SK-N-MC (cell line): ENCODE measurements at regions not wholly inside any gene's neighbourhood (a gene's known extent, or its start where the extent isn't known, plus 50 kb on each side); places are given as distances from the start of the nearest gene placed in this dataset.

Source experiments
- EZH2 ChIP-seq: fragments of 200-600 bp; sonication (generic); IDR thresholded peaks from one replicate; pipeline ENCODE4 v1.6.1; 2017; ENCODE audit warnings: antibody characterized with exemption
- FOXP2 ChIP-seq: optimal IDR thresholded peaks from 2 replicates; pipeline ENCODE3; 2011; ENCODE audit warnings: mild to moderate bottlenecking, moderate library complexity; ENCODE audit not compliant: insufficient read depth; ENCODE audit errors: extremely low read length, control extremely low read depth
- POLR2AphosphoS5 ChIP-seq: IDR thresholded peaks from 2 replicates; pipeline ENCODE4 v1.6.1; 2012; ENCODE audit warnings: mild to moderate bottlenecking, low read depth, low read length, borderline replicate concordance

DNA sequence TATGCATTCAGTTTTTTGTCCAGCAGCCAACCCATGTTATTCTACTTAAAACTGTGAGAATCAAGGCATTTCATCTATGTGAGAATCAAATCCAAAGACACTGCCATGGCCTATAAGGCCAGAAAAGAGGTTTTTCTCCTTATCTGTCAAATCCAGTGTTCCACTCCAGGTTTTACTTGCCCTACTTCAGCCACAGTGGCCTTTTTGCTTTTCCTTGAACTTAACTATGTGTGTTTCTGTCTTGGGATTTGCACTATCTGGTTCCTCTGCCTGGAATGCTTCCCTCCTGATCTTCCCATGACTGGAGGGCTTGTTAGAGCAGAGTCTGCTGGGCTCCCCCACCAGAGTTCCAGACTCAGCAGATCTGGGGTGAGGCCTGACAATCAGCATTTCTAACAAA lies 113.1 kb upstream of the DOK5 start:
- TF ChIP-seq EZH2 (no peak), POLR2AphosphoS5 (no peak), FOXP2 (no peak)
